ENCODE measurements at regions not wholly inside any gene's neighbourhood (a gene's known extent, or its start where the extent isn't known, plus 50 kb on each side); places are given as distances from the start of the nearest gene placed in this dataset.

GRCh38 chr15:56557415-56557814 is 92.5 kb upstream of the MNS1 start:
- in situ Hi-C loops (cut with MboI): no loop called here
- CTCF ChIA-PET: no interaction called here
- POLR2A ChIA-PET: no interaction called here
- no peaks in the 10 kb centered on the region for H3K4me1 ChIP-seq (ENCODE audit: control insufficient read depth, insufficient read depth, low read length)
- ATAC-seq (no peak), FAIRE-seq (no peak), DNase-seq (ENCODE audit: low read depth, low spot score) (no peak)
- TF ChIP-seq EGR1 (IDR thresholded peaks at IDR 0.05; ENCODE audit: borderline replicate concordance in 1 of 2, low read depth in 2 of 2, low read length in 2 of 2) (no peak), USF2 (IDR thresholded peaks at IDR 0.05; ENCODE audit: borderline replicate concordance, low read depth, low read length) (no peak), SIX5 (IDR thresholded peaks at IDR 0.05; ENCODE audit: low read depth, low read length, severe bottlenecking) (no peak), CBFB (IDR thresholded peaks at IDR 0.05; ENCODE audit: low read depth) (no peak), SIN3A (IDR thresholded peaks at IDR 0.05; ENCODE audit: low read depth, low read length) (no peak), KLF5 (IDR thresholded peaks at IDR 0.05; ENCODE audit: partially characterized antibody) (no peak), ZNF687 (IDR thresholded peaks at IDR 0.05) (no peak)
- H3K4me2 ChIP-seq (ENCODE audit: control insufficient read depth, insufficient read depth): no peak overlapping the region
- H3K27me3 ChIP-seq (replicated peaks in 1 of 2; ENCODE audit: control insufficient read depth in 2 of 2, insufficient read depth in 2 of 2, low read length in 1 of 2): no peaks in the 10 kb centered on the region; a peak in 1 of 4 replicates
- no peaks in the 10 kb centered on the region; the same call in 2 of the 3 replicates for H3K9me3 ChIP-seq (replicated peaks; ENCODE audit: control insufficient read depth, insufficient read depth, low read length)
- no TSS peak for BruUV-seq (replicated peaks)
- intact Hi-C loops (cut with micrococcal nuclease; ENCODE audit: unreplicated experiment): no loop called here
- no peak overlapping the region for H3K27ac ChIP-seq (ENCODE audit: control insufficient read depth, insufficient read depth)
- H4K20me1 ChIP-seq (ENCODE audit: control insufficient read depth, insufficient read depth): no peaks in the 10 kb centered on the region
- SMC1A ChIA-PET (ENCODE audit: uncharacterized antibody, unreplicated experiment): interaction anchor here (0.6 kb wide), 1 partner anchor 306 kb away, joined by 3 read pairs; no protein-coding TSS in a partner anchor
- no peak overlapping the region for H3K4me3 ChIP-seq
- H3K36me3 ChIP-seq (ENCODE audit: control insufficient read depth in 2 of 2, insufficient read depth in 2 of 2, low read length in 1 of 2): no peaks in the 10 kb centered on the region
- no peaks in the 10 kb centered on the region for H3K79me2 ChIP-seq (ENCODE audit: control insufficient read depth, insufficient read depth, low read length)
- H2AFZ ChIP-seq (ENCODE audit: control insufficient read depth, low read depth, low read length): no peak overlapping the region
- no peak overlapping the region for H3K9ac ChIP-seq (ENCODE audit: control insufficient read depth, insufficient read depth, low read length)
- RAD21 ChIA-PET (ENCODE audit: unreplicated experiment): no interaction called here

Measured in GM12878 (cell line).